OCI-LY1 (cell line): ENCODE measurements at regions not wholly inside any gene's neighbourhood (a gene's known extent, or its start where the extent isn't known, plus 50 kb on each side); places are given as distances from the start of the nearest gene placed in this dataset.

Experiments used
- CTCF ChIP-seq: fragments of 200-600 bp; sonication (generic), shearing (Covaris generic); IDR thresholded peaks from 2 replicates; pipeline ENCODE4 v1.5.1; 2017; ENCODE audit warnings: mild to moderate bottlenecking, antibody characterized with exemption, low read length, moderate library complexity, mixed read lengths
- EZH2 ChIP-seq: fragments of 200-600 bp; sonication (generic), shearing (Covaris generic); IDR thresholded peaks from 2 replicates; pipeline ENCODE4 v1.8.0; 2017; ENCODE audit warnings: borderline replicate concordance, mixed run types, mild to moderate bottlenecking, antibody characterized with exemption, low read length, moderate library complexity, mixed read lengths

DNA sequence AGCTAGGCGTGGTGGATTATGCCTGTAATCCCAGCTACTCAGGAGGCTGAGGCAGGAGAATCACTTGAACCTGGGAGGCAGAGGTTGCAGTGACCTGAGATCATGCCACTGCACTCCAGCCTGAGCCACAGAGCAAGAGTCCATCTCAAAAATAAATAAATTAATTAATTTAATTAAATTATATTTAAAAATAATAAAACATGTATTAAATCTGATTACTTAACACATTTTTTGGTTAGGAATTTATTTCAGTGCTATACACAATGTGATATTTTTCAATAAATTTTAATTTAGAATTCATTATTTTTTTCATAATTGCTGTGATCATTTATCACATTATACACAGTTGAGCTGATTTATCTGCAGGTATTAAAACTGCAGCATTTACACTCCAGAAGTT, 1101.5 kb upstream of the MIR17HG start:
- TF ChIP-seq CTCF: no peak
- TF ChIP-seq EZH2: no peak
